IMR-90 (cell line): ENCODE measurements at regions not wholly inside any gene's neighbourhood (a gene's known extent, or its start where the extent isn't known, plus 50 kb on each side); places are given as distances from the start of the nearest gene placed in this dataset.

Source experiments
- ATAC-seq: fragments of 200-7000 bp; cut with Tn5 transposase; 2 replicates; pipeline ENCODE4 v1.9.1; 2020; ENCODE audit warnings: low read depth, mild to moderate bottlenecking, moderate library complexity
- BruUV-seq: library from RNA; stranded (reverse); fragments of 400-500 nt; replicated peaks from 2 replicates; lab custom pipeline; 2021; lab: Mats Ljungman, UMichigan
- CTCF ChIA-PET: fragments of 300-600 bp; formaldehyde crosslinking; extraction: SDS; loops from one replicate; lab custom pipeline; 2021; ENCODE audit warnings: antibody characterized with exemption; lab: Yijun Ruan, JAX
- POLR2A ChIA-PET: fragments of 300-600 bp; sonication (Branson Sonifier 250); formaldehyde crosslinking; loops from one replicate; lab custom pipeline; 2022; ENCODE audit warnings: antibody characterized with exemption; ENCODE audit not compliant: unreplicated experiment; lab: Charles Lee
- DNase-seq: peaks from one replicate; pipeline ENCODE4 v3.0.0; 2013
- H2AFZ ChIP-seq: replicated peaks from 2 replicates; pipeline ENCODE3; 2013; ENCODE audit warnings: low read length, mild to moderate bottlenecking; ENCODE audit not compliant: poor library complexity
- H2AK5ac ChIP-seq: 2 replicates; pipeline ENCODE4 v1.6.1; 2013; ENCODE audit warnings: low read depth, low read length, inconsistent platforms
- H2AK9ac ChIP-seq: replicated peaks from 2 replicates; pipeline ENCODE3; 2013; ENCODE audit warnings: mild to moderate bottlenecking, low read depth, low read length, moderate library complexity; ENCODE audit not compliant: poor library complexity
- H2BK120ac ChIP-seq: 2 replicates; pipeline ENCODE4 v1.6.1; 2013; ENCODE audit warnings: low read depth, low read length, inconsistent platforms
- H2BK15ac ChIP-seq: 3 replicates; pipeline ENCODE4 v1.6.1; 2013; ENCODE audit warnings: low read depth, low read length, inconsistent platforms
- H2BK20ac ChIP-seq: 2 replicates; pipeline ENCODE4 v1.6.1; 2013; ENCODE audit warnings: low read depth, mild to moderate bottlenecking, inconsistent platforms, low read length, moderate library complexity
- H2BK5ac ChIP-seq: 2 replicates; pipeline ENCODE4 v1.6.1; 2013; ENCODE audit warnings: mild to moderate bottlenecking, low read depth, low read length, inconsistent platforms; ENCODE audit not compliant: poor library complexity, severe bottlenecking
- H3K14ac ChIP-seq: replicated peaks from 2 replicates; pipeline ENCODE4 v1.6.1; 2013; ENCODE audit warnings: low read depth, low read length, inconsistent platforms
- H3K18ac ChIP-seq: 2 replicates; pipeline ENCODE4 v1.6.1; 2013; ENCODE audit warnings: low read depth, low read length, control low read depth
- H3K23ac ChIP-seq: 2 replicates; pipeline ENCODE4 v1.6.1; 2013; ENCODE audit warnings: low read depth, low read length, inconsistent platforms
- H3K27ac ChIP-seq: 2 replicates; pipeline ENCODE4 v1.5.1; 2013; ENCODE audit warnings: mild to moderate bottlenecking, control low read depth, low read length; ENCODE audit not compliant: insufficient read depth
- H3K27me3 ChIP-seq: 2 replicates; pipeline ENCODE4 v1.6.1; 2013; ENCODE audit warnings: low read length; ENCODE audit not compliant: control insufficient read depth, insufficient read depth
- H3K36me3 ChIP-seq: 2 replicates; pipeline ENCODE4 v1.6.1; 2013; ENCODE audit warnings: low read length, mixed read lengths; ENCODE audit not compliant: control insufficient read depth, insufficient read depth
- H3K4ac ChIP-seq: 2 replicates; pipeline ENCODE4 v1.6.1; 2013; ENCODE audit warnings: low read depth, low read length, inconsistent platforms
- H3K4me1 ChIP-seq: 2 replicates; pipeline ENCODE4 v1.6.1; 2013; ENCODE audit warnings: low read length, mixed read lengths; ENCODE audit not compliant: control insufficient read depth, insufficient read depth
- H3K4me2 ChIP-seq: 2 replicates; pipeline ENCODE4 v1.6.1; 2013; ENCODE audit warnings: low read depth, mild to moderate bottlenecking, control low read depth, low read length, moderate library complexity
- H3K4me3 ChIP-seq: 2 replicates; pipeline ENCODE4 v1.5.1; 2013; ENCODE audit warnings: low read depth, mild to moderate bottlenecking, control low read depth, low read length, moderate library complexity; ENCODE audit not compliant: insufficient read depth
- H3K56ac ChIP-seq: 2 replicates; pipeline ENCODE4 v1.6.1; 2013; ENCODE audit warnings: low read length, inconsistent platforms; ENCODE audit not compliant: insufficient read depth; ENCODE audit errors: extremely low read depth
- H3K79me1 ChIP-seq, 2 experiments: 2 replicates each; pipeline ENCODE4 v1.6.1; 2013; ENCODE audit warnings: low read length in 2 of 2, inconsistent platforms in 1 of 2, low read depth in 1 of 2
- H3K9ac ChIP-seq: 2 replicates; pipeline ENCODE4 v1.6.1; 2013; ENCODE audit warnings: low read depth, low read length, control low read depth
- H3K9me1 ChIP-seq: 2 replicates; pipeline ENCODE4 v1.6.1; 2013; ENCODE audit warnings: low read length, inconsistent platforms; ENCODE audit not compliant: insufficient read depth
- H3K9me3 ChIP-seq: 2 replicates; pipeline ENCODE4 v1.6.1; 2013; ENCODE audit warnings: low read length; ENCODE audit not compliant: control insufficient read depth, insufficient read depth
- H4K20me1 ChIP-seq: 2 replicates; pipeline ENCODE4 v1.6.1; 2013; ENCODE audit warnings: low read length, inconsistent platforms; ENCODE audit not compliant: insufficient read depth
- H4K5ac ChIP-seq: 2 replicates; pipeline ENCODE4 v1.6.1; 2013; ENCODE audit warnings: mild to moderate bottlenecking, low read depth, low read length, control low read depth
- H4K8ac ChIP-seq, 2 experiments: 2 replicates each; pipeline ENCODE4 v1.6.1; 2013; ENCODE audit warnings: low read depth in 2 of 2, low read length in 2 of 2, control low read depth in 1 of 2, inconsistent platforms in 1 of 2
- H4K91ac ChIP-seq: 2 replicates; pipeline ENCODE4 v1.6.1; 2013; ENCODE audit warnings: low read depth, low read length, inconsistent platforms; ENCODE audit not compliant: insufficient read depth
- BHLHE40 ChIP-seq: fragments of 150-350 bp; IDR thresholded peaks from 2 replicates; pipeline ENCODE4 v1.6.1; 2016; ENCODE audit warnings: mild to moderate bottlenecking, low read depth, low read length
- CTCF ChIP-seq: conservative IDR thresholded peaks from 2 replicates; pipeline ENCODE4 v1.5.1; 2012; ENCODE audit warnings: mild to moderate bottlenecking, low read depth, low read length, improper control_type of control experiment
- ELK1 ChIP-seq: fragments of 150-350 bp; IDR thresholded peaks from 2 replicates; pipeline ENCODE4 v1.6.1; 2016; ENCODE audit warnings: low read depth, mild to moderate bottlenecking, low read length, moderate library complexity, borderline replicate concordance
- FOS ChIP-seq: fragments of 150-350 bp; IDR thresholded peaks from 2 replicates; pipeline ENCODE4 v1.6.1; 2016; ENCODE audit warnings: low read depth, low read length
- MAFK ChIP-seq: IDR thresholded peaks from 2 replicates; pipeline ENCODE4 v1.6.1; 2012; ENCODE audit warnings: low read depth, low read length, improper control_type of control experiment
- MAZ ChIP-seq: IDR thresholded peaks from 2 replicates; pipeline ENCODE4 v1.6.1; 2012; ENCODE audit warnings: low read depth, mild to moderate bottlenecking, low read length, improper control_type of control experiment, moderate library complexity, borderline replicate concordance
- MXI1 ChIP-seq: IDR thresholded peaks from 2 replicates; pipeline ENCODE4 v1.6.1; 2012; ENCODE audit warnings: low read depth, mild to moderate bottlenecking, low read length, moderate library complexity, borderline replicate concordance
- POLR2A ChIP-seq: IDR thresholded peaks from 2 replicates; pipeline ENCODE4 v1.6.1; 2012; ENCODE audit warnings: mild to moderate bottlenecking, low read depth, low read length
- RAD21 ChIP-seq: IDR thresholded peaks from 2 replicates; pipeline ENCODE4 v1.6.1; 2012; ENCODE audit warnings: low read length, improper control_type of control experiment
- USF2 ChIP-seq: fragments of 150-350 bp; IDR thresholded peaks from 2 replicates; pipeline ENCODE4 v1.6.1; 2017; ENCODE audit warnings: mild to moderate bottlenecking, antibody characterized with exemption, low read length, low read depth
- WGBS, 2 experiments: methylation state at CpG; one replicate each; pipeline versions ENCODE4 v1.1.5 to v1.1.7; 2013; ENCODE audit warnings: missing lambda C conversion rate in 2 of 2; ENCODE audit not compliant: insufficient read length in 1 of 2; ENCODE audit errors: extremely low coverage in 2 of 2; 5-methylcytosine and 5-hydroxymethylcytosine counted together
- dilution Hi-C: fragments of 300-500 bp; cut with HindIII; formaldehyde crosslinking; loops from one replicate; pipeline ENCODE4 v1.14.3; 2018; ENCODE audit warnings: low sequenced_read_pairs; ENCODE audit not compliant: unreplicated experiment
- in situ Hi-C: fragments of 300-500 bp; cut with MboI; formaldehyde crosslinking; loops from 3 replicates; pipeline ENCODE4 v1.14.3; 2019; ENCODE audit warnings: low sequenced_read_pairs, inconsistent platforms, mixed read lengths
- intact Hi-C: fragments of 100-400 bp; cut with micrococcal nuclease; formaldehyde crosslinking; loops from 2 replicates; pipeline ENCODE4 v1.10.0; 2022

- intact Hi-C loops = no loop called here
- Histone ChIP-seq H2AK5ac (no peak overlapping the region), H2AK9ac (no peak overlapping the region), H3K9me3 (peaks cover 6% of the 10 kb centered on the region), H3K4me2 (no peak overlapping the region), H3K27me3 (no peaks in the 10 kb centered on the region), H2BK120ac (no peak overlapping the region), H4K8ac (no peak overlapping the region), H2BK5ac (no peak overlapping the region), H3K14ac (no peak overlapping the region), H3K56ac (no peak overlapping the region), H3K27ac (no peak overlapping the region), H2BK15ac (no peak overlapping the region), H3K4me1 (peaks cover 9% of the 10 kb centered on the region), H4K5ac (no peak overlapping the region), H2BK20ac (no peak overlapping the region), H3K4ac (no peak overlapping the region), H3K9ac (no peak overlapping the region), H3K18ac (no peak overlapping the region), H3K79me1 (no peaks in the 10 kb centered on the region; a peak in 1 of 4 replicates), H3K9me1 (no peaks in the 10 kb centered on the region), H4K91ac (no peak overlapping the region), H3K4me3 (no peak overlapping the region), H4K20me1 (peaks cover 4% of the 10 kb centered on the region; the same call in 1 of the 2 replicates), H3K36me3 (no peaks in the 10 kb centered on the region), H3K23ac (no peak overlapping the region), H2AFZ (no peak overlapping the region)
- no peak for TF ChIP-seq MAZ
- TF ChIP-seq MXI1 = no peak
- TF ChIP-seq USF2 = no peak
- no peak for TF ChIP-seq CTCF
- no peak for TF ChIP-seq FOS
- TF ChIP-seq ELK1 = no peak
- TF ChIP-seq RAD21 = no peak
- TF ChIP-seq POLR2A = no peak
- TF ChIP-seq BHLHE40 = no peak
- no peak for TF ChIP-seq MAFK
- POLR2A ChIA-PET = no interaction called here
- CTCF ChIA-PET = no interaction called here
- no TSS peak for BruUV-seq
- dilution Hi-C loops = no loop called here
- ATAC-seq (no peak), DNase-seq (no peak)
- WGBS, 2 experiments = no CpG with 5 or more reads among the region's 3 CpGs
- in situ Hi-C loops = no loop called here
Measured at GRCh38 chr14:50026396-50026795, 90.0 kb downstream of the VCPKMT start.
